Endothelial cell of umbilical vein (primary cell): ENCODE measurements at regions not wholly inside any gene's neighbourhood (a gene's known extent, or its start where the extent isn't known, plus 50 kb on each side); places are given as distances from the start of the nearest gene placed in this dataset.
"Not testable (repeated sequence)": the region's sequence is repeated elsewhere in the genome, so short reads cannot be mapped to it uniquely, and the experiment has no call there.

ENCODE experiments used
- BruUV-seq: library from RNA; stranded (reverse); fragments of 400-500 nt; replicated peaks from 2 replicates; lab custom pipeline; 2021; lab: Mats Ljungman, UMichigan
- CTCF ChIA-PET: fragments of 300-600, 350-600 bp; sonication (Branson Sonifier 250); formaldehyde crosslinking; loops from one replicate; lab custom pipeline; 2021; ENCODE audit warnings: antibody characterized with exemption, inconsistent platforms; lab: Charles Lee
- POLR2A ChIA-PET: fragments of 300-600, 350-600 bp; sonication (Branson Sonifier 250); formaldehyde crosslinking; loops from one replicate; lab custom pipeline; 2021; ENCODE audit warnings: antibody characterized with exemption, inconsistent platforms; lab: Charles Lee
- DNase-seq: peaks from one replicate; pipeline ENCODE4 v3.0.0-alpha.2; 2011; ENCODE audit warnings: low read depth, low spot score
- FAIRE-seq: peaks from 2 replicates; lab custom pipeline; 2011; peaks lifted over from hg19 to GRCh38; lab: Jason Lieb, UNC
- H2AFZ ChIP-seq: 2 replicates; pipeline ENCODE4 v1.6.0; 2012; ENCODE audit warnings: low read depth, low read length, control low read depth, inconsistent platforms
- H3K27ac ChIP-seq: 2 replicates; pipeline ENCODE4 v1.5.1; 2011; ENCODE audit warnings: low read depth, mild to moderate bottlenecking, control low read depth, low read length, moderate library complexity; ENCODE audit not compliant: insufficient read depth
- H3K27me3 ChIP-seq, 2 experiments: 2 replicates each; pipeline versions ENCODE4 v1.6.0 to v1.6.1; 2011; ENCODE audit warnings: low read length in 2 of 2, mixed read lengths in 1 of 2; ENCODE audit not compliant: control insufficient read depth in 2 of 2, insufficient read depth in 2 of 2
- H3K36me3 ChIP-seq, 2 experiments: 2 replicates in 1 of 2; 3 replicates in 1 of 2; pipeline ENCODE4 v1.5.1; 2011; ENCODE audit warnings: low read length in 2 of 2, mild to moderate bottlenecking in 1 of 2, moderate library complexity in 1 of 2; ENCODE audit not compliant: control insufficient read depth in 2 of 2, insufficient read depth in 2 of 2; ENCODE audit errors: extremely low read depth in 1 of 2
- H3K4me1 ChIP-seq: 3 replicates; pipeline ENCODE4 v1.5.1; 2011; ENCODE audit warnings: mild to moderate bottlenecking, low read length; ENCODE audit not compliant: control insufficient read depth, insufficient read depth; ENCODE audit errors: extremely low read depth
- H3K4me2 ChIP-seq: 2 replicates; pipeline ENCODE4 v1.6.1; 2011; ENCODE audit warnings: low read length, control low read depth, mixed read lengths; ENCODE audit not compliant: insufficient read depth
- H3K4me3 ChIP-seq, 3 experiments: fragments of 200-600 bp in 1 of 3; sonication (generic), shearing (Covaris generic) in 1 of 3; replicated peaks in 1 of 3; 2 replicates each; pipeline ENCODE4 v1.5.1; 2011 to 2016; ENCODE audit warnings: control low read depth in 3 of 3, low read length in 3 of 3, mild to moderate bottlenecking in 2 of 3, inconsistent platforms in 1 of 3, low read depth in 1 of 3, moderate library complexity in 1 of 3; ENCODE audit not compliant: insufficient read depth in 1 of 3
- H3K79me2 ChIP-seq: 2 replicates; pipeline ENCODE4 v1.6.0; 2012; ENCODE audit warnings: low read length, inconsistent platforms; ENCODE audit not compliant: control insufficient read depth, insufficient read depth
- H3K9ac ChIP-seq: replicated peaks from 2 replicates; pipeline ENCODE3; 2011; ENCODE audit warnings: low read length, control low read depth; ENCODE audit not compliant: insufficient read depth; ENCODE audit errors: extremely low read depth
- H3K9me1 ChIP-seq: replicated peaks from 3 replicates; pipeline ENCODE4 v1.6.0; 2011; ENCODE audit warnings: mild to moderate bottlenecking, low read length; ENCODE audit not compliant: control insufficient read depth, insufficient read depth; ENCODE audit errors: extremely low read depth
- H3K9me3 ChIP-seq: replicated peaks from 2 replicates; pipeline ENCODE4 v1.5.1; 2012; ENCODE audit warnings: low read length, inconsistent platforms; ENCODE audit not compliant: control insufficient read depth, insufficient read depth
- H4K20me1 ChIP-seq: replicated peaks from 2 replicates; pipeline ENCODE3; 2011; ENCODE audit warnings: mild to moderate bottlenecking, low read length; ENCODE audit not compliant: control insufficient read depth, insufficient read depth; ENCODE audit errors: extremely low read depth
- CTCF ChIP-seq, 2 donors: IDR thresholded peaks; 1 replicate in 1 of 2; 2 replicates in 1 of 2; pipeline ENCODE4 v1.5.1; 2011; ENCODE audit warnings: low read length in 2 of 2, mild to moderate bottlenecking in 2 of 2, moderate library complexity in 2 of 2, control low read depth in 1 of 2, inconsistent platforms in 1 of 2, low read depth in 1 of 2; ENCODE audit not compliant: insufficient read depth in 1 of 2; ENCODE audit errors: extremely low read depth in 1 of 2
- EZH2 ChIP-seq: IDR thresholded peaks from 2 replicates; pipeline ENCODE4 v1.6.1; 2012; ENCODE audit warnings: borderline replicate concordance, low read depth, mild to moderate bottlenecking, moderate library complexity, low read length, inconsistent platforms; ENCODE audit not compliant: severe bottlenecking
- GATA2 ChIP-seq: IDR thresholded peaks from 2 replicates; pipeline ENCODE4 v1.7.0; 2011; ENCODE audit warnings: low read depth, mild to moderate bottlenecking, moderate library complexity, mixed read lengths, low read length; ENCODE audit not compliant: insufficient read length, insufficient read depth
- MAX ChIP-seq: IDR thresholded peaks from 2 replicates; pipeline ENCODE4 v1.6.1; 2011; ENCODE audit not compliant: insufficient read depth, insufficient read length
- MYC ChIP-seq: IDR thresholded peaks from one replicate; pipeline ENCODE4 v1.6.1; 2011; ENCODE audit warnings: mild to moderate bottlenecking, low read depth, low read length
- POLR2A ChIP-seq: IDR thresholded peaks from 2 replicates; pipeline ENCODE4 v1.6.1; 2012; ENCODE audit warnings: low read depth, mild to moderate bottlenecking, control low read depth, low read length
- dilution Hi-C: fragments of 300-500 bp; cut with MboI; formaldehyde crosslinking; loops from one replicate; pipeline ENCODE4 v1.15.0; 2019; ENCODE audit warnings: low sequenced_read_pairs; ENCODE audit not compliant: extremely low pct_ligation_motif_present
- intact Hi-C: fragments of 100-400 bp; cut with micrococcal nuclease; formaldehyde crosslinking; loops from one replicate; pipeline ENCODE4 v1.10.0; 2022

GRCh38 chr2:16416651-16417050 is 249.0 kb downstream of the CYRIA start:
- dilution Hi-C loops (no loop called here), intact Hi-C loops (no loop called here)
- H3K4me3 ChIP-seq, result no peak overlapping the region
- H2AFZ ChIP-seq, result no peak overlapping the region
- no peak overlapping the region for H3K4me2 ChIP-seq
- H3K27me3 ChIP-seq, result no peaks in the 10 kb centered on the region
- ChIA-PET CTCF (no interaction called here), POLR2A (no interaction called here)
- no peaks in the 10 kb centered on the region for H3K4me1 ChIP-seq
- TF ChIP-seq MYC (no peak), GATA2 (no peak), CTCF (IDR thresholded peaks at IDR 0.05; ENCODE audit: extremely low read depth in 1 of 2, insufficient read depth in 1 of 2, low read depth in 1 of 2, low read length in 2 of 2) (no peak), EZH2 (no peak), MAX (no peak), POLR2A (no peak)
- H3K36me3 ChIP-seq, result no peaks in the 10 kb centered on the region
- no peaks in the 10 kb centered on the region for H4K20me1 ChIP-seq
- H3K9me1 ChIP-seq, result no peaks in the 10 kb centered on the region
- no TSS peak for BruUV-seq
- FAIRE-seq (no peak), DNase-seq (no peak)
- H3K9ac ChIP-seq, result no peak overlapping the region
- H3K9me3 ChIP-seq, result no peaks in the 10 kb centered on the region
- no peak overlapping the region for H3K27ac ChIP-seq
- H3K79me2 ChIP-seq, result no peaks in the 10 kb centered on the region

- DNase-seq, POLR2A ChIA-PET, H3K27ac ChIP-seq, H3K27me3 ChIP-seq, dilution Hi-C loops, H4K20me1 ChIP-seq, H3K9ac ChIP-seq, H3K79me2 ChIP-seq, H3K4me2 ChIP-seq, BruUV-seq, H3K9me3 ChIP-seq, CTCF ChIA-PET, H3K4me1 ChIP-seq, H3K9me1 ChIP-seq, H2AFZ ChIP-seq, intact Hi-C loops, H3K36me3 ChIP-seq, FAIRE-seq, H3K4me3 ChIP-seq: not testable (repeated sequence)
Observed at GRCh38 chr2:16415861-16416260, 249.8 kb downstream of the CYRIA start.
